ENCODE measurements at regions not wholly inside any gene's neighbourhood (a gene's known extent, or its start where the extent isn't known, plus 50 kb on each side); places are given as distances from the start of the nearest gene placed in this dataset.
"Not testable (repeated sequence)": the region's sequence is repeated elsewhere in the genome, so short reads cannot be mapped to it uniquely, and the experiment has no call there.

GRCh38 chr13:79646880-79647279, 165.9 kb downstream of the NDFIP2 start:
- no peak for DNase-seq

DNA sequence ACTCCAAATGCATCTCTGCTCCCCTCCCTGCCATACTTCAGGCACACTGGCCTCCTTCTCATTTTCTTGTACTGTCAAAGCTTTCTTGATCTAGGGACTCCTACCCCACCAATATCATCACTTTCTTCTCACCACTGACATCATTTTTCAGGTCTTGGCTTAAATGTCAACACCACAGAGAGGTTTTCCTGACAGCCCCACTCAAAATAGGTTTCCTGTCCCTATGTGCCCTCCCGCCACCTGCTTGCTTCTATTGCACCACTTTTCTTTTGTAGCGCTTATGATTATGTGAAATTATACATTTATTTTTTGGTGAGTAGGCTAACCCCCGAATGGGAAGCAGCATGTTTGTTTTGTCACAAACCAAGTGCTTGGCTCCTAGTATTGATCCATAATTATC, 164.6 kb downstream of the NDFIP2 start:
- DNase-seq, result no peak

GRCh38 chr13:79642596-79642995, 161.6 kb downstream of the NDFIP2 start:
- no peak for DNase-seq

GRCh38 chr13:79637133-79637763, 156.3 kb downstream of the NDFIP2 start:
- DNase-seq, result no peak

DNA sequence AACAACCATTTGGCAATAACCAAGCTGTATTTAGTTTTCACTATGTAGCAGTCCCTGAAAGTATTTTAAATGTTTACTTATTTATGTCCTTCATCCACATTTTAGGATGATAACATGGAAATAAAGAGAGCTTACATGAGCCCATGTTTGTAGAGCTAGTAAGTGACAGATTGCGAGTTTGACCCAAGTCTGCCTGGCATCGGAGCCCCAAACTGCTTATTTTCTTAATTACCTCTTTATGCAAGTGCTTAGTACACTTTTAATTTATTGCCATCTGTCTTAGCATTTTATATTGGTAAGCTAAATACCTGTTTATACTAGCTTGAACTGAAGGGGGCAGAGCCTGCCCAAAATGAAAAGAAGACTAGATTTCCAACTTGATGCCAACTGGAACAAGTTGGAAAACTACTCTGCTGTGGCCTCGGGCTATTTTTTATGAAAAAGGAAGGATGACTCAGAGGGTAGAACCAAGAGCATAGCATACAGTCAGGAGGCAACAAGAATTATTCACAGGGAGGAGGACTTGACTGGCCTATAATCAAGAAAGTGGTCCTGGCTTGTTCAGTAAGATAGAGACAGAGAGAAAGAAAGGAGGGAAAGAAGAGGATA, 150.2 kb downstream of the NDFIP2 start:
- no peak for DNase-seq

DNA sequence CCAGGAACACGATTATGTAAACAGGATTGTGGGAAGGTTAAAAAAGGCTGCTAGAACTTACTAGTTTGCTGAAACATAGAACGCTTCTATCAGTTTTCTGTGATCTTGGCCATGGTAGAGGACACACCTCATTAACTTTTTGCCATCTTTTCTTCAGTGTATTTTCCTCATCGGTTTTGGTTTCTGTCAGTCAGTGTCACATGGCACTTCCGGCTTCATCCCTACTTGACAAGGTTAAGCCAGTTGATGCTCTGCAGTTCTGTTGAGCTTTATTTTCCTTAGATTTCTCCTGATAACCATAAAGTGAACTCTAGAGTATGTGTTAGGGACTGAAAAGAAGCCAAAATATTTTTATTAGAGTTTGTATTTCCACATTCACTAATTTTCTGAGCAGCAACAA, 147.5 kb downstream of the NDFIP2 start:
- no peak for DNase-seq

DNA sequence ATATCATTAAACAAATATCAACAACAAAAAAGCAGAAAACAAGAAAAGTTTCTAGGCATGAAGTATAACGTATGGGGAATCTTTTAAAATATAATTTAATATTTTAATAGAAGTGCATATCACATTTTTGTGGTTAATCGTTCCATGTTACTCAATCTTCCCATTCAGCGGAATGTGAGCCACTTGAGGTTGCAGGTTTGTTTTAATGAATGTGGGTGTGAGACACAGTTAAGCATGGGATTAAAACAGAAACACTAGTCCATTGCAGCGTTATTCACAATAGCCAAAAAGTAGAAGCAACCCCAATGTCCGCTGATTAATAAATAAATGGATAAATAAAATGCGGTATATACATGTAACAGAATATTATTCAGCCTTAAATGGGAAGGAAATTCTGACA, 146.0 kb downstream of the NDFIP2 start:
- DNase-seq, result no peak

DNA sequence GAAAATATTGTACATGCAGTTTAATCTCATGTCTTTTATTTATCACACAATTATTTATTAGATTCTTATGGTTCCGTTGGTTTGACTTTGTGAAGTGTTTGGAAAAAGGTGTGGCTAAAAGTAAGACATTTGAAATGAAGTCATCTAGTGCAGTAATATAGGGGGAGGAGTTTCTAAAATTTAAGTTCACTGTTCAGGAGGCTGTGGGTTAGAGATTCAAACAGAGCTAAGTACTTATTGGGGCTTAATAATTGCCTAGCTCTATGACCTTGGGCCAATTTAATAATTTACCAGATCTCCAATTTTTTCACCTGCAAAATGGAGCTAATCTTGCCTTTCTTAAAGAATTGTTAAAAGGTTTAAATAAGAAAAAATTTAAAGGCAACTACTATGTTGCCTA, 144.6 kb downstream of the NDFIP2 start:
- no peak for DNase-seq

DNA sequence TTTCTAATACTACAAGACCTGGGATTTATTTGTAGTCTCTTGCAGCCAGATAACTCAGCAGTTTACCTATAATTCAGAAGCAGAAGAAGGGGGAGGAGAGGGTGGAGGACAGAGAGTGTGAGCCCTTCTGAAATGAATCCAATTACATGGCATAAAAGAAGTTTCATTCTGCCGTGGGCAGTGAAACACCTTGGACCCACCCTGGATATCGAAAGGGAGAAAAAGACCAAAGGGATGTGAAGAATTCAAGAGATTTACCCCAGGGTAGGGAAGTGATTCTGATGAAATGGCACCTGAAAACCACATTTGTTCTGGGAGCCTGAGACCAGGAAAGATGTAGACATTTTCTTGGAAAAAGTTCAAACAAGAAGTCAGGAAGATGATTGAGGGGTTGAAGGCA, 140.9 kb downstream of the NDFIP2 start:
- no peak for DNase-seq

DNA sequence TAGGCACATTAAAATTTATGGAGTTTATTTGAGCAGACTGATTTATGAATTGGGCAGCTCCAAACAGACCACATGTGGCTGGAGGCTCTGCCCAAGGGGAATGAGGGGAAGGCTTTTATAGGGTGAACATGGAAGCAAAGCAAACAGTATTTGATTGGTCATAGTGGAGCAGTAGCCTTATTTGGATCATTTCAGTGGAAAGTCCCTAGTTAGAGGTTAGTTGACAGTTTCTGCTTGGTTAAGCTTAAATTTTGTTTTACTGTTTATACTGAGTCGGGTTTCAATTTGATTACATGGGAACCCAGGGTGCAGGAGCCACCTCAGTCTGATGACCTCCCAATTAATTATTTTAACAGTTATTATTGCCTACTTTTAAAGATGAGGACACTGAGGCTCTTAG, 140.5 kb downstream of the NDFIP2 start:
- no peak for DNase-seq

DNA sequence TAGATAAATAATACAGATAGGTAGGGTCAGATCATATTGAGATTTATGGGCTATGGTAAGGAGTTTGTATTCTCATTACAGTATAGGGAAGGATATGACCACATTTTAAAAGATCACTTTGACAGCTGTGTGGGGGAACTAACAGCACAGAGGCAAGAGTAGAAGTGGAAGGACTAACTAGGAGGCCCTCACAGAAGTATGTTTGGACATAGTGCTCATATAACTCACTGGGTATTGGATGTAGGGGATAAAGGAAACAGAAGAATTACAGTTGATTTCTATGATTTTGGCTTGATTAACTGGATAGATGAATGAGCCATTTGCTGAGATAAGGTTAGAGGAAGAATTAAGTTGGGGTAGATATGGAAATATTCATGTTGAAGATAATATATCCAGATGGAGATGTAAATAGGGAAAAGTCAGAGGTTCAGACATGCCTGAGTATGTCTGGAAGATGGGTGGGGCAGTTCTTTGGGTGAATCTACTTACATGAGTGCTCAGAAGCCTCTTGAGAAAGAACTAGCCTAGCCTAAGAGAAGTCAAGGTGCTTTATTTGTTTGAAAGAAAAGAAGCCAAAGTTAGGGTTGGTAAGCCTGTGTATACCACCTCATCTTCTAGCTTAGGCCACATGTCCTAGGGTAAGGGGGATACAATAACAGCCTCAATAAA, 133.4 kb downstream of the NDFIP2 start:
- DNase-seq, result no peak

DNA sequence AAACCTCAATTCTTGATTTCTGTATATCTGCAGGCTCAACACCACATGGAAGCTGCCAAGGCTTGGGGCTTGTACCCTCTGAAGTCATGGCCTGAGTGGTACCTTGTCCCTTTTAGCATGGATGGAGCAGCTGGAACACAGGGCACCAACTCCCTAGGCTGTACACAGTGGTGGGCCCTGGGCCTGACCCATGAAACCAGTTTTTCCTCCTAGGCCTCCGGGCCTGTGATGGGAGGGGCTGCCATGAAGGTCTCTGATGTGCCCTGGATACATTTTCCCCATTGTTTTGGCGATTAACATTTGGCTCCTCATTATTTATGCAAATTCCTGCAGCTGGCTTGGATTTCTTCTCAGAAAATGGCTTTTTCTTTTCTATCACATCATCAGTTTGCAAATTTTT, 131.6 kb downstream of the NDFIP2 start:
- DNase-seq, result no peak

- DNase-seq, result not testable (repeated sequence)
Observed at GRCh38 chr13:79607895-79608294, 126.9 kb downstream of the NDFIP2 start.
